Endodermal cell (in vitro differentiated cells): ENCODE measurements at regions not wholly inside any gene's neighbourhood (a gene's known extent, or its start where the extent isn't known, plus 50 kb on each side); places are given as distances from the start of the nearest gene placed in this dataset.

Source experiments
- DNase-seq: peaks from one replicate; pipeline ENCODE4 v3.0.0-alpha.2; 2017
- H3K27ac ChIP-seq: 2 replicates; pipeline ENCODE4 v1.5.1; 2013; ENCODE audit warnings: mild to moderate bottlenecking, low read depth, low read length, moderate library complexity
- H3K27me3 ChIP-seq: 2 replicates; pipeline ENCODE4 v1.6.1; 2013; ENCODE audit warnings: mild to moderate bottlenecking, low read length, moderate library complexity; ENCODE audit not compliant: insufficient read depth, control insufficient read depth, poor library complexity, severe bottlenecking
- H3K36me3 ChIP-seq: 2 replicates; pipeline ENCODE4 v1.7.0; 2013; ENCODE audit warnings: mild to moderate bottlenecking, low read length, moderate library complexity; ENCODE audit not compliant: control insufficient read depth, insufficient read depth
- H3K4me1 ChIP-seq: one replicate; pipeline ENCODE4 v1.7.0; 2013; ENCODE audit warnings: low read length; ENCODE audit not compliant: control insufficient read depth, insufficient read depth
- H3K4me3 ChIP-seq: 2 replicates; pipeline ENCODE4 v1.5.1; 2013; ENCODE audit warnings: mild to moderate bottlenecking, low read length, moderate library complexity
- H3K9ac ChIP-seq: 2 replicates; pipeline ENCODE4 v1.6.1; 2013; ENCODE audit warnings: mild to moderate bottlenecking, low read length, moderate library complexity; ENCODE audit not compliant: poor library complexity, severe bottlenecking; ENCODE audit errors: extremely low read depth
- H3K9me3 ChIP-seq: 2 replicates; pipeline ENCODE4 v1.6.1; 2013; ENCODE audit warnings: mild to moderate bottlenecking, low read length, moderate library complexity; ENCODE audit not compliant: control insufficient read depth
- H3K27ac Mint-ChIP-seq: 2 replicates; pipeline ENCODE4 v1.8.0; 2020; ENCODE audit warnings: mixed read lengths
- H3K27me3 Mint-ChIP-seq: 2 replicates; pipeline ENCODE4 v1.8.0; 2021; ENCODE audit warnings: mild to moderate bottlenecking, mixed read lengths; ENCODE audit not compliant: insufficient read depth
- H3K36me3 Mint-ChIP-seq: 2 replicates; pipeline ENCODE4 v1.8.0; 2020; ENCODE audit warnings: low read depth, mixed read lengths
- H3K4me1 Mint-ChIP-seq: 2 replicates; pipeline ENCODE4 v1.8.0; 2020; ENCODE audit warnings: mixed read lengths
- H3K4me3 Mint-ChIP-seq: 2 replicates; pipeline ENCODE4 v1.8.0; 2020; ENCODE audit warnings: mild to moderate bottlenecking, moderate library complexity, mixed read lengths
- H3K9me3 Mint-ChIP-seq: 2 replicates; pipeline ENCODE4 v1.8.0; 2020; ENCODE audit warnings: mild to moderate bottlenecking, mixed read lengths
- CTCF ChIP-seq: fragments of 200-600 bp; sonication (generic); conservative IDR thresholded peaks from 2 replicates; pipeline ENCODE4 v1.5.0; 2021; ENCODE audit warnings: antibody characterized with exemption, mild to moderate bottlenecking
- WGBS, 2 experiments: methylation state at CpG; one replicate each; pipeline versions ENCODE4 v1.1.5 to v1.1.7; 2013; ENCODE audit warnings: missing lambda C conversion rate in 2 of 2, mixed read lengths in 1 of 2; ENCODE audit not compliant: insufficient coverage in 1 of 2, insufficient read length in 1 of 2; 5-methylcytosine and 5-hydroxymethylcytosine counted together

GRCh38 chr10:131737543-131738395, 163.0 kb upstream of the PPP2R2D start:
- Mint-ChIP-seq H3K9me3 (peaks cover 2% of the 10 kb centered on the region), H3K27me3 (no peaks in the 10 kb centered on the region), H3K4me1 (no peaks in the 10 kb centered on the region), H3K36me3 (no peaks in the 10 kb centered on the region), H3K27ac (no peak overlapping the region), H3K4me3 (no peak overlapping the region)
- H3K4me3 ChIP-seq = no peak overlapping the region
- no peak overlapping the region for H3K9ac ChIP-seq
- WGBS, 2 experiments = 86 to 92% methylated on average over 12 to 18 of the region's 18 CpGs
- H3K27ac ChIP-seq = no peak overlapping the region
- no peaks in the 10 kb centered on the region for H3K36me3 ChIP-seq
- peak; percentile 30 for DNase-seq
- TF ChIP-seq CTCF = no peak
- peaks cover under 1% of the 10 kb centered on the region for H3K9me3 ChIP-seq
- no peaks in the 10 kb centered on the region for H3K27me3 ChIP-seq
- H3K4me1 ChIP-seq = no peaks in the 10 kb centered on the region

- no peak for DNase-seq
- H3K9ac ChIP-seq = no peak overlapping the region
- Mint-ChIP-seq H3K27ac (no peak overlapping the region), H3K4me1 (no peaks in the 10 kb centered on the region), H3K36me3 (no peaks in the 10 kb centered on the region), H3K9me3 (peaks cover under 1% of the 10 kb centered on the region), H3K4me3 (no peak overlapping the region), H3K27me3 (no peaks in the 10 kb centered on the region)
- 90 to 93% methylated on average over 4 to 11 of the region's 11 CpGs for WGBS, 2 experiments
- H3K9me3 ChIP-seq = no peaks in the 10 kb centered on the region
- no peaks in the 10 kb centered on the region for H3K36me3 ChIP-seq
- no peak overlapping the region for H3K27ac ChIP-seq
- no peak overlapping the region for H3K4me3 ChIP-seq
- no peak for TF ChIP-seq CTCF
- no peaks in the 10 kb centered on the region for H3K4me1 ChIP-seq
- H3K27me3 ChIP-seq = no peaks in the 10 kb centered on the region
These were observed 162.4 kb upstream of the PPP2R2D start for GRCh38 chr10:131738396-131738735.

- no peaks in the 10 kb centered on the region for H3K4me1 Mint-ChIP-seq
- Histone ChIP-seq H3K36me3 (no peaks in the 10 kb centered on the region), H3K4me3 (no peak overlapping the region), H3K27ac (no peak overlapping the region), H3K4me1 (no peaks in the 10 kb centered on the region), H3K9me3 (no peaks in the 10 kb centered on the region), H3K9ac (no peak overlapping the region), H3K27me3 (no peaks in the 10 kb centered on the region)
- no peaks in the 10 kb centered on the region for H3K27me3 Mint-ChIP-seq
- no peak for TF ChIP-seq CTCF
- no peaks in the 10 kb centered on the region for H3K36me3 Mint-ChIP-seq
- H3K4me3 Mint-ChIP-seq = no peak overlapping the region
- no peak for DNase-seq
- H3K27ac Mint-ChIP-seq = no peak overlapping the region
- H3K9me3 Mint-ChIP-seq = no peaks in the 10 kb centered on the region
- 77 to 82% methylated on average over 4 to 10 of the region's 10 CpGs for WGBS, 2 experiments
These were observed 161.6 kb upstream of the PPP2R2D start for GRCh38 chr10:131739206-131739605.
